22Rv1 (cell line): ENCODE measurements at regions not wholly inside any gene's neighbourhood (a gene's known extent, or its start where the extent isn't known, plus 50 kb on each side); places are given as distances from the start of the nearest gene placed in this dataset.

Source experiments
- CTCF ChIP-seq: fragments of 450-650 bp; IDR thresholded peaks from 2 replicates; pipeline ENCODE4 v1.5.1; 2017; ENCODE audit warnings: mild to moderate bottlenecking
- ZFX ChIP-seq: fragments of 450-650 bp; IDR thresholded peaks from 2 replicates; pipeline ENCODE4 v1.6.1; 2017; ENCODE audit warnings: antibody characterized with exemption, borderline replicate concordance

- TF ChIP-seq CTCF (no peak), ZFX (no peak)
These were observed 793.4 kb upstream of the FRG1 start for GRCh38 chr4:189147005-189147929.
